ENCODE measurements at regions not wholly inside any gene's neighbourhood (a gene's known extent, or its start where the extent isn't known, plus 50 kb on each side); places are given as distances from the start of the nearest gene placed in this dataset.

DNA sequence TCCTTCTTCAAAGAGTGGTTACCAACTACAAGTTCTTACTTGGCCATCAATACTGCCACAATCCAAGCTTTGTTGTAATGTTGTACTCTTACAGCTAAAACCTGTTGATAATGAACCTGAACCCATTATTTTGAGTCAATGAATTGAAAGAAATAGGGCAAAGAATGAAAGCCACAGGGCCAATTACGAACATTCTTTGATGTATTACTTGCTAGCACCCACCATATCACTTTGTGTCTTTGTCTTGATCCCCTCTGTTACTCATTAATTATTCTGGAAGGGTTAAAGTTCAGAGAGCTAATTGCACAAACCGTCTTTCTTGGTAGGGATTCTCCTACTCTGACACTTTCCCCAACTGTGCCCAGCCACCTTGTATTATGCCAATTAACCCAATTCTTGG, 53.2 kb upstream of the TFEC start:
- no peak for DNase-seq

DNA sequence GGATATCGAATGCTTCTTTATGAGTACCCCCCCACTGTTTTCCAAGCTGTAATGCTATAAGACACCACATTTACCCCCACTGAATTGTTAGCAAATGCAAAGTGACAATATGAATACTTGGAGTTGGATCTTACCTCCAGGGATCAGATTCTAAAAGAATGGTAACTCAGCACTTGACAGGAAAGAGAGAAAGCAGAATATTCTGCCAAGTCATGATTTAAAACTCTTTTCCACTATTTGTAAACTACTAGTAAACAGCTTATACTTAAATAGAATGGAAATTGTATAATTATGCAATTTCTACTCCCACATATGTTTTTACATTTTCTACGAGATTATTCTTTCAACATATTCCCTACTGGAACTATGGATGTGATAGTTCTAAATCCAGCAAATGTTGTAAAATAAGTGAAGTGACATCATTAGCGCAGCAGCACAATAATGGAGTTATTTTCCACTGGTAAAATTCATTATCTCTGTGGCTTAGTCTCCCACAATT, 56.0 kb upstream of the TFEC start:
- no peak for DNase-seq

DNA sequence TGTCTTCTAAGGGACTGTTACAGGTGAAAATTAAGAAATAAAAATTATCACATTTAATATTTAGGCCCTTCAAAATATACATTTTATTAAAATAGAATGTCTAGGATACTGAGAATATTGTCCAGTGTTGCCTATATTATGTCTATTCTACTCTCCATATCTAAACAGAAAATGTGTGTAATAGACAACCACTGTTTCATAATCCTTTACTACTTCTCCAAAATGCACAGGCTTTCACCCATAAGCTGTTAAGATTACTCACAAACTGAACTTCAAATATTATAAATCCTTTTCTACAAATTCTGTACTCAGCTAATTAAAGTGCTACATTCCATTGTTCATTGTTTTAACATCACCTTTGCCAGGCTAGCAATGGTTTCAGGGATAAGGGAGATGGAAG, 56.7 kb upstream of the TFEC start:
- DNase-seq, result no peak

DNA sequence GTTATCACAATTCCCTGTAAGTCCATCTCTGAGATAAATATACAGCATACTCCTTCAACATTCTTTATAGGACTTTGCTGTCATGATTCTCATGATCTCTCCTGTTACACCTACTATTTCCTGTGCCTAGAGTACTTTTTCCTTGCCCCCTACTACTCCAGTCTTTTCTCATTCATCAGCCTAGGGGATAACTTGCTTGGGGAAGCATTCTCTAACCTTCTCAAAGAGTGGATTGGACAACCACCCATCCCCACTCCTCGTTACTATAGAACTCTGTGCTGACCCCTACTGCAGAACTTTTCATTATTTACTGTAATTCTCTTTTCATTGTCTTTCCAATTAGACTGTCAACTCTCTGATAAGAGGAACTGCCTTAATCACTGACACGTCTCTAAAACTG, 57.4 kb upstream of the TFEC start:
- no peak for DNase-seq

DNA sequence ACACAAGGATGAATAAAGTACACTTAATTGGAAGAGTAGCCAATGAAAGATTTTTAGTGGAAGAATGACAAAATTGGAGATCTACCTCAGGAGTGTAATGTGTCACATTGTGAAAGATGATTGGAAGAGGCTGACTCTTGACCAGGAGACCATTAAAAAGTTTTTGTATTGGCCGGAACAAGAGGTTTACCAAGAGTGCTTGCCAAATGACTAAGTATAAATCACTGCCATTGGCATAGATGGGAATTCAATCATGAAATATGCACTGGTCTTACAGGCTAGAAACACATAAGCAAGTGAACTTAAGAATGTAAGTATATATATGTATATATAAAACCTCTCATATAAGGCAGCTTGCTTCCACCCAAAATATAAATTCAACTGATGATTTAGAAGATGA, 58.7 kb upstream of the TFEC start:
- DNase-seq, result no peak

DNA sequence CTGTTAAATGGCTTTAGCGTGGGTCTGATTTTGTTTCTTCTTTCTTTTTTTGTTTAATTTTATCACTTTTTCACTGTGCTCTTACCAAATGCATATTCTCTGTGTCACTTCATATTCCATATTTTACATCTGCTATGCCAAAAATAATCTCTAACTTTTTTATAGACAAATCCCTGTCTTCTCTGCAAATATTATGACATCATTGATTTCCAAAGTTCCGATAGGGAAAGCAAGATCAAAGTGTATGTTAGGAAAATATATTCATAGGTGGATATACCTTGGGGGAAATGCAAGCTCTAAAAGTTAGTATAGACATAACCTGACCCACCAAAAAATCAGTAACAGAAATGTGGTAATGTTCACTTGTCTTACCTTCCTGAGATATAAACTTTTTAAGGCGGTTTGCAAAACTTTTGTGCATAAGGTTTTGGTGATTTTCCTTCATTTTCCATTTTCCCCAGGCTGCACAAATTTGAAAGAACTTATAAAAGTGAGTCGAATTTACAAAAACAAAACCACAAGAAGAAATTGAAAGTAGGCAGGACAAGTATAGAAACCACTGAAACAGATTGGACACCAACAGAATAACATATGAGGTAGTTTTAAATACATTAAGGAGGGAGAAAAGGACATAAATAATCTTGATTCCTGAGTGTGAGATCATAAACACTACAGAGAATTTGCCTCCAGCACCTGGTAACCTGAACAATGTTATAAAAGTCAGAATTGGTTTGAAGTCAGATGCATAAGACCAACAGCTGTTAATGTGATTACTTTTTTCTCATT, 63.1 kb upstream of the TFEC start:
- no peak for DNase-seq

DNA sequence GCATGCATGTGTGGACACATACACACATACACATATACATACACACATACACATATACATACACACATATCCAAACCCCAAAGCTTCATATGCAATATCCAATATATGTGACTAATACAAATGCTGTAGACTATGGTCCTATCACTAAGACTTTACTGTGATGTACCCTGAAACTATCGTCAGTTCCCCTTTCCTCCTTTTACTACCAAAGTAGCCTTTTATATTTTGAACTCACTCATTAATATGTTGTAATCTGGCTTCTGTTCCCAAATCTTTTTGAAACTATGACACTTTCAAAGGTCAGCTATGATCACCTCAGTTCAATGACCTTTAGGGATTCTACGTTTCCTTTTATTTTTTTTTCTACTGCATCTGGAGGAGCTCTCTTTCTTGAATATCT, 64.8 kb upstream of the TFEC start:
- no peak for DNase-seq

DNA sequence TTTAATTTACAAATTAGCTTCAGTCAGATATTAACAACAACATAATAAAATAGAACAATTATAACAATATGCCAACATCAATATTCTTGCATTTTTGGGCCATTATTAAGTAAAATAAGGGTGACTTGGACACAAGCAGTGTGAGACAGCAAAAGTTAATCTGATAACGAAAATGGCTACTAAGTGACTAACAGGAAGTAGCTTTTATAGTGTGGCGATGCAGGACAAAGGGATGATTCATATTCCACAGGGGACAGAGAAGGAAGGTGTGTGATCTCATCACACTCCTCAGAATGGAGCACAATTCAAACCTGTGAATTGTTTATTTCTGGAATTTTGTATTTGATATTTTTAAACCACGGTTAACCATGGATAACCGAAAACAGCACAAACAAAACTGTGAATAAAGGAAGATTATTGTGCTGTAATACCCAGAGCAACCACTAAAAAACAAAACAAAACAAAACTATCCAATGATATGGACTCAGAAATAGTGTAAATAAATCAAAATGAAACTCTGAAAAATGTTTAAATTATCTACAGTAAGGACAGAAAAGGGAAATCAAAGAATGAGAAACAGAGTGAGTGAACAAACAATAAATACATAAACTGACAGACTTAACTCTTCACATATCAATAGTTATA, 66.9 kb upstream of the TFEC start:
- peak; percentile 3 for DNase-seq

DNA sequence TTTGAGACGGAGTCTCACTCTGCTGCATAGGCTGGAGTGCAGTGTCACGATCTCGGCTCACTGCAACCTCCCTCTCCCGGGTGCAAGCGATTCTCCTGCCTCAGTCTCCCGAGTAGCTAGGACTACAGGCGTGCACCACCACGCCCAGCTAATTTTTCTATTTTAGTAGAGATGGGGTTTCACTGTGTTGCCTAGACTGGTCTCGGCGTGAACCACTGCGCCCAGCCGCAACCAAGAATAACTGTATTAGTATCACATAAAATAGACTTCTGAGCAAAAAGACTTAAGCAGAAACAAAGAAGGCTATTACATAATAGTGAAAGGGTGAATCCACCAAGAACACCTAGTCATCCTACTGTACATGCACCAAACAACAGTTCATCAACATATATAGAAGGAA, 67.6 kb upstream of the TFEC start:
- DNase-seq, result no peak

DNA sequence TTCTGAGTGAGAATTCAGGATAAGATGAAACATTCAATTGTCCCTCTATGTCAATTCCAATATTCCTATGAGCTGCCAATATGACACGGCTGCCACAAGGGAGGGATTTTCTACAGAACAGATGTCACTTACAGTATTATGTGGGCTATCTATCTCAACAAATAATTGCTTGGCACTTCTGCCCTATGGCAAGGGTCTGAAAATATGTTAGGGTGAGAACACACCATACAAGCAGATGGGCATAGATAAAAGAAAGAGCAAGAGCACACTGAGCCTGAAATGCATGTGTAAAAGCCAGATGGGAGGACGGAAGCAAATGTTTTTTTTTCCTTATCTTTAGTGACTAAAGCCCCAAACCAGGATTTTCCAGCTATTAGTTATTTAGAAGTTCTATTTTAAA, 70.1 kb upstream of the TFEC start:
- no peak for DNase-seq

DNA sequence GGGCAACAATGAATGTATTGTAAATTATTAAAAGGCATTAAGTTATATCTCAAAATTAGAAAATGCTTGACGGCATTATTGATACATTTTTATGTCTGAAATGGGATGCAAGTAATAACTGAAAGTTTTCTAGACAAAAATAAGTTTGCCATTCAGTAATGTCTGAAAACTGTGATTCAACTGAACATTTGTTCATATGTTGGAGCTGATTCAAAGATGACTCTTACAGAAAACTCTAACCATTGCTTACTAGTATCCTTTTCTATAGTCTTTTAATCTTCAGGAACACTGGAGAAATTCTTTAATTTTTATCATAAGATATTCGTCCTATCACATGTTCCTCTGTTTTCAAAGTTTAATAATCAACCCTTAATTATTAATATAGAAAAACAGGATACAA, 71.1 kb upstream of the TFEC start:
- DNase-seq, result no peak

DNA sequence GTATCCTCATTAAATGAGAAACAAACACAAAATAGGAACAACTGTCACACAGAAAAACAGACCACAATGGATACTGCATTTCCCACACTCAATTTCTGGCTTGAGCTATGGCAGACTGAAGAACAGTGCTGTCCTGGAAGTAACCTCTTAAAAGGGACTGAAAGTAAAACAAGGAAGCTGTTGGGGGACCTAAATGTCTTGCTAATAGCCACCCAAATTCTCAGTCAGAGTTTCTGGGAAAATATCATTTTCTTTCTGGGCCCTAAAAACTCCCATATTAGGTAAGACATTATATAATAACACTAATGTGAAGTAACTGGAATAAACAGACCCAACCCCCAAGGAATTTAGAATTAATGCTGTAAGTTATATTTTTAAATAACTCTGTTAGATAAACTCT, 80.9 kb upstream of the TFEC start:
- DNase-seq, result no peak

DNA sequence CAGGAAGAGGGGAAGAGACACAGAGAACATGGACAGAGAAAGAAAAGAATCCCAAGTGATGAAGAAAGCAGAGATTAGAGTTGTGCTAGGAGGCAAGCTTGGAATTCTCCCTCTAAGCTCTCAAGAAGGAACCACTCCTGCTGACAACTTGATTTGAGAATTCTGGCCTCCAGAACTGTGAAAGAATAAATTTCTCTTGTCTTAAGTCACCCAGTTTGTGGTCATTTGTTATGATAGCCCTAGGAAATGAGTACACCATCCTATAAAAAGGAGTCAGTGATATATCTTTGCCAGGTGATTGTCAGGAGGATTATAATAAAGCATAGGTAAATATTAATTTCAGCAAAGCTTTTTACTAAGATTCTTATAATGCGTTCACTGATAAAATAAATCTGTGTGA, 82.7 kb upstream of the TFEC start:
- DNase-seq, result no peak

DNA sequence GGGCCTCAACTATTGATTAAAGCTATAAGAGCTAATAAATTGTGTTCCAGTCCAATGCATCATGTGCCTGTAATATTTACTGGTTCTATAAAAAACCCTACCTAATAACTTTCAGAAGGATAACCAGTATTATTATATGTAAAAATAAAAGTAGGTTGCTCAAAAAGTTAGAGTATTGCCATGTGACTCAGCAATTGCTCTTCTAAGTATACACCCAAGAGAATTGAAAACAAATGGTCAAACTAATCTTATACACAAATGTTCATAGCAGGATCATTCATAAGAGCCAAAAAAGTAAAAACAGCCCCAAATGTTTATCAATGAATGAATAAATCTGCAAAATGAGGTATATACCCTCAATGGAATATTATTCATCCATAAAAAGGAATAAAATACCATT, 89.5 kb upstream of the TES start:
- DNase-seq, result no peak

DNA sequence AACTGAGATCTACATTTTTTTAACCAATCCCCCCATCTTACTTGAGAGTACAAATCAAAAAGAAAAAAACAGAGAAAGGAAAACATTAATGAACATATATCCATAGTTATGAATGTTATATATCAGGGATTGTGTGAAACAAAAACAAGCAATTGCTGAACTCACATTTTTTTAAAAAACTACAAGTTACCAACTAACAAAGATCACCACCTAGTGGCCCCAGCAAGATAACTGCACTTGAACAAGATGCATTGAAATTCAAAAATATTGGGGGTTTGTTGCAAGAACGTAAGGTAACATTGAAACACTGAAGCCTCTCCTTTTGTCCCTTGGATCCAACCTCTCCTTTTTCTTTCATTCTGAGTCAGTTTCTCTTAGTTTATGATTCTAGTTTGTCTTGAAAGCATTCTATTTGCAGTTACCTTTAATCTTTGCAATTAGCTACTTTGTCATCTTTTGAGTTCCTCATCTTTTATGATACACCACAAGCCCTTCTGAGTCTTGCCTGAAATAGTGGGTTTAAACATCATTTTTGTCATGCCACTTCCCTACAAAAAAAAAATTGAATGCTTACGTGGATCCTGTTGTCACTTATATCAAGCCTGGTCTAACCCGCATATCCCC, 87.3 kb upstream of the TES start:
- DNase-seq, result no peak

DNA sequence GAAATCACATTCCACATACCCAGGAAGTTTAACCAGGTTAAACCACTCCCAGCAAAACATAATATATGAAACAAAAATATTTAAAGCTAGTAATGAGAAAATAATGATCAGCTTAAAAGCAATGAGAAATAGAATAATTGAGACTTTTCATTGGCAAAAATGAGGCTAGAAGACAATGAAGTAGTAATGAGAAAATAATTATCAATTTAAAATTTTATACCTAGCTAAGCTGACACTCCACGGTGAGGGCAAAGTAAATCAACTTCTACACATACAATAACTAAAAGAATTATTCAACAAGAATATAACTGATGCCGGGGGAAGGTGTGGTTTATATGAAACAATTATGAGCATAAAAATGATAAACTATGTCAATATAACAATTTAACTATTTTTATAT, 82.2 kb upstream of the TES start:
- DNase-seq, result no peak

DNA sequence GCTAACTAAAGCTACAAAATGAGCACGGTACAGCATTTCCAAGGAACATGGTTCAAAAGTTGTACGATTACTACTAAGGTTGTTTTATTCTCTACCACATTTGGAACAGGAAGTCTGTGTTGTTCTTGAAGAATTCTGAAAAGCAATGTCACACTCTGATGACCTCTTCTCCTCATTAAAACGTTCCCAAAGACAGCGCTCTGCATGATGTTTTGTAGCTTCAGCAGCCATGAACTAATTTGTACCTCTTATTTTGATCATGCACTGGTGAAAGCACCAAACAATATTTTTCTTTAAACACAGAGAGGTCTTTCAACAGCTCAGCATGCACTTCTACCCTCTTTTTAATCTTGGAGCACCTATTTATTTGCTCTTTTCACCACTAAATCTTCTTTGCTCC, 75.0 kb upstream of the TES start:
- DNase-seq, result no peak

DNA sequence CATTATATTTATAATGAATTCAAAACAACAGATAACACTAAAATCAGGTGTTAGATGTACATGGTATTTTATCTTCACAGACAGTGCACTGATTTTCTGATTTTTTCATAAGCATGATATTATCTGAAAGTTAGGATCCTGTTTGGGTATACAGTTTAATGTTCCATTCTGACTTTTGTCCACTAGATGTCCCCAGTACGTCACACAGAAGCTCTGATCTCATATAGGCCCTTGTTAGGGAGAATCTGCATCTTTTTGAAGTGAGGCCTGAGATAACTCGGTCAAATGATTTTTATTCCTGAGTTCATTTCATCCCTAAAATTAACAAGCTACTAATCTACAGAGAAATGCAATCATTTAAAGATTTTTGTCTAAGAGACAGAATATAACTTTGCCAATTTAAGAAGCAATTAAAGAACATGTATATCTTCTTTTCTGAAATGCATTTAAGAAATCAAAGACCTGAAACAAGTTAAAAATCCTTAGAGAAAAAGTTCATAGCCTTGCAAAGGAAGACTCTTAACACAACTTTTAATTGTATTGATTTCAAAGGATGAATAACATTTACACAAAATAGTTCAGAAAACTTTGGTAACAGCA, 72.0 kb upstream of the TES start:
- DNase-seq, result no peak

DNA sequence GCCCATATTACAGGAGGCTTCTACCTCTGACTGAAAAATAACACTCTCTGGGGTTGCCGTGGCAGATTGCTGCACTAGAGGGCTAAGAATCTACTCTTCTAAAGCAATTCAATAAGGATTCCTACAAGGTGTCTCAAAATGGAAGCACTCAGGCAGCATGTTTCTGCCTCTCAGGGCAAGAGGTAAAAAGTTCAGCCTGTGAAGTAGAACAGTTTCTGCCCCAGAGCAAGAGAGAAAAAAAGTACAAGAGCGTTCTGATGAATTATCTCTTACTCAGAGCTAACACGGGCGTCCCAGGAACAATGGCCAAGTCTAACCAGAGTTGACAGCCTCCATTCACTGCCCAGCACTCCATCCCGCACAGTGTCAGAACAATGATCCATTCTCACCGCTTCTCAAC, 71.3 kb upstream of the TES start:
- no peak for DNase-seq

DNA sequence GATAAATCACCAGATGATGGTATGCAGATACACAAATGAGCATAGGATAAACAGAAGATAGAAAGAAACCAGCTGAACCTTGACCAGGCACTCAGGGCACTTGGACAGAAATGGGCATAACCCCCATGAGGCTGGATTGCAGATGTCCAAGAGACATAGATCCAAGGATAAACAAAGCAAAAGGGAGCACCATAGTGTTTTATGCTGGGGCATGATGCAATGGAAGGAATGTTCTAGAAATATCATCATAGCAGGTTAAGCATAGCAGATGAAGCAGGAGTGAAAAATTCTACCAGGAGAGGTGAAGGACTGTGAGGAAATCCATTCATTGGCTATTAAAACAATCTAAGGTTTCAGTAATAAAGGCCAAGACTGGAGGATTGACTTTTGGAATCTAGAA, 70.5 kb upstream of the TES start:
- DNase-seq, result no peak

DNA sequence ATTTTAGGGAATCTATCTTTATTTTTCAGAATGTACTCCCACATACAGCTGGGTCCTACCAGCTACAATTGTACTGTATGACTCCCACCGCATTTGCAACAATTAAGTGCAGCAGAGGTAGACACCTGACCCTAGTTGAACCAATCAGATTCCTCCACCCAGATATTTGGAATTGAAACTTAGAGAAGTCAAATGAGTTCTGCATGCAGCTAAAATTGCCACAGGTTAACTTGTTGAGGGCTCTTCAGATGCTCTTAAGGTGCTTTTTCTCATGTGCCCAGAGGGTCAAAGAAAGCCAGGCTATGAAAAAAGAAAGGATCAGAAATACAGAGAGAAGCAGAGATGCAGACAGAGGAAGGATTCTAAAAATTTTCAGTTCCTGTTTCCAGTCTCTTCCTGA, 68.0 kb upstream of the TES start:
- DNase-seq, result no peak

DNA sequence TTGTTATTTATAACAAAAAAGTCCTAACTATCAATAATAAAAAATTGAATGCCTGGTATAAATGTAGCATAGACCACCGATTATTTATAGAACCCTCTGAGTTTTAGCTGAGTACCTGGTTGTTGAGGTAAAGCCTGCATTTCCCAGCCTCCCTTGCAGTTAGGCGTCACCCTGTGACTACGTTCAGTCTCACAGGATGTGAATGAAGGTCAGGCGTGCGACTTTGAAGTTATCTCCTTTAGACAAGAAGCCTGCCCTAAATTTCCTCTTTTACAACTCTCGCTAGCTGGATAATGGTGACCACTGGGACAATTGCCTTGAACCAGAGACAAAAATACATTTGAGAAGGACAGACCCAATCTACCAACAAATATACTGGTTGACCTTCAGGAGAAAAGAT, 67.5 kb upstream of the TES start:
- no peak for DNase-seq

DNA sequence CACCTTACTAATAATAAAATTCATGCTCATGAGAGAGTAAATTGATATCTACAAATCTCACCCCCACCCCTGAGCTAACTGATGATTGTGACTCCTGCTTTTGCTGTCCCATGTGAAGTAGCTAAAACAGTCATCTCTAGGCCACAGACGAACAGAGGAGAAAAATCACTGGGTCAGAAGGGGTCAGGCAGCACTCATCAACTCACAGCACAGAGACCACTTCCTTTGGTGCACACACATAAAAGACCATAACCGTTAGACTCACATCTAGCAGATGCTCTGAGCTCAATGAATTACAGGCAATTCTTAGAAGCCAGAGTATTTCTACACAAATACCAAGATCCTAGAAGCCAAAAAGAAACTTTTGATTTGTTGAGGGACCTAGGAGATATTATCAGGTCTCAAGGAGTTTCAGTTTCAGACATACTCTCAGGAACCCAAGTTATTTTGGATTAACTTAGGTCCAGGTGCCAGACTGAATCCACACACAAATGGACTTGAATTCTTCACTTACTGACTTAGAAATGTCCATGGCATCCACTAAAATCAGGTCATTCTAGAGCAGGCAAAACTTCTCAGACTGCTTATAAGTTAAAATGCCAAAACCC, 65.0 kb upstream of the TES start:
- DNase-seq, result no peak

DNA sequence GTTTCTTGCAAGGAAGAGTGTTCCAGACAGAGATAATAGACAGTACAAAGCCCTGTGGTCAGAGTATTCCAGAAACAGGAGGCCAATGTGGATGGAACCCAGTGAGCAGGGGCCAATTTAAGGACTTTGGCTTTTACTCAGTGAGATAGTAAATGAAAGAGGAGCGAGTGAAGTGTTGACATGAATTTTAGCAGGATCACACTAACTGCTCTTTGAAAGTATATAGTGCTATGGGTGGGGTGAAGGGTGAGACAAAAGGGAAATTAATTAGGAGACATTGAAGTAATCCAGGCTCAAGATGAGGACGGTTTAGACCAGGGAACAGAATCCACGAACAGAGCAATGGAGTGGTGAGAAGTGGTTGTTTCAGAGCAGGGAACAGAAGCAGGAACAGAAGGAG, 62.2 kb upstream of the TES start:
- no peak for DNase-seq
